ENCODE measurements at regions not wholly inside any gene's neighbourhood (a gene's known extent, or its start where the extent isn't known, plus 50 kb on each side); places are given as distances from the start of the nearest gene placed in this dataset.

GRCh38 chr14:106390947-106391346 is 864.6 kb downstream of the TMEM121 start:
- Histone ChIP-seq H3K27me3 (ENCODE audit: control insufficient read depth in 1 of 2, insufficient read depth in 2 of 2, low read length in 2 of 2) (peaks cover 0 to 9% of the 10 kb centered on the region in 2 experiments; a peak in 2 of 5 replicates), H3K4me2 (ENCODE audit: low read depth, low read length) (no peak overlapping the region), H3K36me3 (replicated peaks in 1 of 2; ENCODE audit: control insufficient read depth in 1 of 2, insufficient read depth in 2 of 2, low read length in 2 of 2) (no peaks in the 10 kb centered on the region), H2AFZ (ENCODE audit: low read length) (no peak overlapping the region), H3K4me3 (replicated peaks in 1 of 3; ENCODE audit: insufficient read depth in 1 of 3, low read depth in 2 of 3, low read length in 3 of 3) (no peak overlapping the region), H3K9me3 (ENCODE audit: low read length) (no peaks in the 10 kb centered on the region), H4K20me1 (ENCODE audit: insufficient read depth, low read length) (no peaks in the 10 kb centered on the region), H3K27ac (ENCODE audit: extremely low read length, insufficient read depth, low read length) (no peak overlapping the region), H3K9ac (ENCODE audit: insufficient read depth, low read depth, low read length) (no peak overlapping the region), H3K79me2 (ENCODE audit: insufficient read depth, low read length) (no peaks in the 10 kb centered on the region), H3K4me1 (ENCODE audit: insufficient read depth, low read length) (no peaks in the 10 kb centered on the region)
- ChIA-PET CTCF (ENCODE audit: low intra/inter-chr PET ratio, low total read pairs) (no interaction called here), POLR2A (no interaction called here)
- DNase-seq (ENCODE audit: low spot score) (no peak), ATAC-seq (no peak), FAIRE-seq (no peak)
- no TSS peak for BruUV-seq (replicated peaks)
- intact Hi-C loops (cut with micrococcal nuclease; ENCODE audit: unreplicated experiment), result no loop called here
- WGBS (ENCODE audit: low lambda C conversion rate), result 3% methylated on average over 6 of the region's 6 CpGs
- TF ChIP-seq SOX5 (CRISPR knock-in tag; IDR thresholded peaks at IDR 0.05; ENCODE audit: borderline replicate concordance) (no peak), HDAC1 (CRISPR knock-in tag; IDR thresholded peaks at IDR 0.05) (no peak), CREB1 (IDR thresholded peaks at IDR 0.05) (peak; percentile 79; the same call in 1 of the 2 replicates), CREB1 (CRISPR knock-in tag; IDR thresholded peaks at IDR 0.05) (no peak)
- in situ Hi-C loops (cut with HindIII; ENCODE audit: extremely low pct_ligation_motif_present, low pct_unique_long_range_greater_than_20kb), result no loop called here

- Histone ChIP-seq H3K9me3 (ENCODE audit: low read length) (no peaks in the 10 kb centered on the region), H3K79me2 (ENCODE audit: insufficient read depth, low read length) (no peaks in the 10 kb centered on the region), H3K4me2 (ENCODE audit: low read depth, low read length) (no peak overlapping the region), H3K27ac (ENCODE audit: extremely low read length, insufficient read depth, low read length) (no peak overlapping the region), H3K9ac (ENCODE audit: insufficient read depth, low read depth, low read length) (no peak overlapping the region), H4K20me1 (ENCODE audit: insufficient read depth, low read length) (no peaks in the 10 kb centered on the region), H2AFZ (ENCODE audit: low read length) (no peak overlapping the region), H3K27me3 (ENCODE audit: control insufficient read depth in 1 of 2, insufficient read depth in 2 of 2, low read length in 2 of 2) (peaks cover 0 to 9% of the 10 kb centered on the region in 2 experiments; a peak in 2 of 5 replicates), H3K4me3 (replicated peaks in 1 of 3; ENCODE audit: insufficient read depth in 1 of 3, low read depth in 2 of 3, low read length in 3 of 3) (no peak overlapping the region), H3K36me3 (replicated peaks in 1 of 2; ENCODE audit: control insufficient read depth in 1 of 2, insufficient read depth in 2 of 2, low read length in 2 of 2) (no peaks in the 10 kb centered on the region), H3K4me1 (ENCODE audit: insufficient read depth, low read length) (no peaks in the 10 kb centered on the region)
- in situ Hi-C loops (cut with HindIII; ENCODE audit: extremely low pct_ligation_motif_present, low pct_unique_long_range_greater_than_20kb), result no loop called here
- DNase-seq (ENCODE audit: low spot score), result no peak
- no peak for FAIRE-seq
- ChIA-PET POLR2A (no interaction called here), CTCF (ENCODE audit: low intra/inter-chr PET ratio, low total read pairs) (no interaction called here)
- intact Hi-C loops (cut with micrococcal nuclease; ENCODE audit: unreplicated experiment), result no loop called here
- 42% methylated on average over 2 of the region's 2 CpGs for WGBS (ENCODE audit: low lambda C conversion rate)
- no TSS peak for BruUV-seq (replicated peaks)
- TF ChIP-seq ZKSCAN8 (CRISPR knock-in tag; IDR thresholded peaks at IDR 0.05; ENCODE audit: borderline replicate concordance) (no peak), GLI4 (CRISPR knock-in tag; IDR thresholded peaks at IDR 0.05; ENCODE audit: borderline replicate concordance) (no peak), GZF1 (CRISPR knock-in tag; IDR thresholded peaks at IDR 0.05) (peak; percentile 98), FIP1L1 (IDR thresholded peaks at IDR 0.05; ENCODE audit: borderline replicate concordance, insufficient read depth, low read depth, low read length) (no peak)
- no peak for ATAC-seq
These were observed 867.4 kb downstream of the TMEM121 start for GRCh38 chr14:106393742-106394141.

All from HepG2 (cell line).